HepG2 (cell line): ENCODE measurements at regions not wholly inside any gene's neighbourhood (a gene's known extent, or its start where the extent isn't known, plus 50 kb on each side); places are given as distances from the start of the nearest gene placed in this dataset.

Source experiments
- CHD2 ChIP-seq: IDR thresholded peaks from 2 replicates; pipeline ENCODE4 v1.6.1; 2011; ENCODE audit warnings: low read depth, low read length, improper control_type of control experiment
- HNF4G ChIP-seq, 2 experiments: sonication (generic) in 1 of 2; formaldehyde crosslinking in 1 of 2; IDR thresholded peaks; 2 replicates each; pipeline versions ENCODE4 v1.4.0 to v1.6.1; 2011 to 2020; ENCODE audit warnings: borderline replicate concordance in 2 of 2, low read depth in 2 of 2, mild to moderate bottlenecking in 2 of 2, low read length in 1 of 2, missing genetic modification reagents in 1 of 2, moderate library complexity in 1 of 2
- PTBP1 ChIP-seq: fragments of 200-400 bp; formaldehyde crosslinking; IDR thresholded peaks from 2 replicates; pipeline ENCODE4 v1.6.1; 2018; ENCODE audit warnings: low read length, low read depth; ENCODE audit not compliant: poor library complexity, severe bottlenecking
- RFX5 ChIP-seq: IDR thresholded peaks from 2 replicates; pipeline ENCODE4 v1.6.1; 2011; ENCODE audit warnings: low read depth, low read length, improper control_type of control experiment
- YEATS4 ChIP-seq: sonication (generic); formaldehyde crosslinking; IDR thresholded peaks from 2 replicates; pipeline ENCODE4 v1.4.0; 2020; ENCODE audit warnings: missing genetic modification reagents, borderline replicate concordance
- TF ChIP-seq, protein P1 (sequence below): sonication (generic); formaldehyde crosslinking; IDR thresholded peaks from 2 replicates; pipeline ENCODE4 v1.5.0; 2020; ENCODE audit warnings: mild to moderate bottlenecking, missing genetic modification reagents, moderate library complexity
- TF ChIP-seq, protein P2 (sequence below): sonication (generic); formaldehyde crosslinking; IDR thresholded peaks from 2 replicates; pipeline ENCODE4 v1.4.0; 2020; ENCODE audit warnings: missing genetic modification reagents

DNA sequence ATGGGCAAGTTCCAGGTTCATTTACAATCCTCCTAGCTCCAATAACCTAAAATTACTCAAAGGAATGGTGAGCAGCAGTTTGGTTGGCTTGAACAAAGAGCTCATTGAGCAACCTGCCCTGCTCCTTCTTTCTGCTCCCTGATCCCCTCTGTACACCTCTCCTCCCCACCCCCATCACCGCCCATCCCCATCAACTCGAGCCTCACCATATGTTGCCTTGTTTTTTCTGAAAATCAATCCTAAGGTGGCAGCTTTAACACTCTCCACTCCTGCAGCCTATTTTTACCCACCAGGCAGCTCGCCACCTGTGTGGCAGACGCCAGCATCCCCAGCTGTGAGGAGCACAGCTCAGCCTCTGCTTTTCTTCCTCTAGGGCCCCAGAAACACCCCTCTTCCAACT, 533.4 kb upstream of the BRINP1 start:
- TF ChIP-seq PTBP1 = no peak
- TF ChIP-seq, protein P1, sequence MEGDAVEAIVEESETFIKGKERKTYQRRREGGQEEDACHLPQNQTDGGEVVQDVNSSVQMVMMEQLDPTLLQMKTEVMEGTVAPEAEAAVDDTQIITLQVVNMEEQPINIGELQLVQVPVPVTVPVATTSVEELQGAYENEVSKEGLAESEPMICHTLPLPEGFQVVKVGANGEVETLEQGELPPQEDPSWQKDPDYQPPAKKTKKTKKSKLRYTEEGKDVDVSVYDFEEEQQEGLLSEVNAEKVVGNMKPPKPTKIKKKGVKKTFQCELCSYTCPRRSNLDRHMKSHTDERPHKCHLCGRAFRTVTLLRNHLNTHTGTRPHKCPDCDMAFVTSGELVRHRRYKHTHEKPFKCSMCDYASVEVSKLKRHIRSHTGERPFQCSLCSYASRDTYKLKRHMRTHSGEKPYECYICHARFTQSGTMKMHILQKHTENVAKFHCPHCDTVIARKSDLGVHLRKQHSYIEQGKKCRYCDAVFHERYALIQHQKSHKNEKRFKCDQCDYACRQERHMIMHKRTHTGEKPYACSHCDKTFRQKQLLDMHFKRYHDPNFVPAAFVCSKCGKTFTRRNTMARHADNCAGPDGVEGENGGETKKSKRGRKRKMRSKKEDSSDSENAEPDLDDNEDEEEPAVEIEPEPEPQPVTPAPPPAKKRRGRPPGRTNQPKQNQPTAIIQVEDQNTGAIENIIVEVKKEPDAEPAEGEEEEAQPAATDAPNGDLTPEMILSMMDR (CRISPR knock-in tag) = no peak
- TF ChIP-seq HNF4G (IDR thresholded peaks at IDR 0.05; ENCODE audit: borderline replicate concordance, low read depth, low read length) = no peak
- no peak for TF ChIP-seq HNF4G (CRISPR knock-in tag; IDR thresholded peaks at IDR 0.05; ENCODE audit: borderline replicate concordance, low read depth)
- TF ChIP-seq RFX5 = no peak
- no peak for TF ChIP-seq CHD2
- TF ChIP-seq, protein P2, sequence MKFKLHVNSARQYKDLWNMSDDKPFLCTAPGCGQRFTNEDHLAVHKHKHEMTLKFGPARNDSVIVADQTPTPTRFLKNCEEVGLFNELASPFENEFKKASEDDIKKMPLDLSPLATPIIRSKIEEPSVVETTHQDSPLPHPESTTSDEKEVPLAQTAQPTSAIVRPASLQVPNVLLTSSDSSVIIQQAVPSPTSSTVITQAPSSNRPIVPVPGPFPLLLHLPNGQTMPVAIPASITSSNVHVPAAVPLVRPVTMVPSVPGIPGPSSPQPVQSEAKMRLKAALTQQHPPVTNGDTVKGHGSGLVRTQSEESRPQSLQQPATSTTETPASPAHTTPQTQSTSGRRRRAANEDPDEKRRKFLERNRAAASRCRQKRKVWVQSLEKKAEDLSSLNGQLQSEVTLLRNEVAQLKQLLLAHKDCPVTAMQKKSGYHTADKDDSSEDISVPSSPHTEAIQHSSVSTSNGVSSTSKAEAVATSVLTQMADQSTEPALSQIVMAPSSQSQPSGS (CRISPR knock-in tag) = no peak
- no peak for TF ChIP-seq YEATS4 (CRISPR knock-in tag)
